T1000 (cell line): ENCODE measurements at regions not wholly inside any gene's neighbourhood (a gene's known extent, or its start where the extent isn't known, plus 50 kb on each side); places are given as distances from the start of the nearest gene placed in this dataset.

Experiments used
- DNase-seq: peaks from one replicate; lab custom pipeline; 2025; ENCODE audit warnings: mixed read lengths; lab: John Stamatoyannopoulos, UW

GRCh38 chr7:36006636-36007229 is 146.3 kb upstream of the EEPD1 start:
- DNase-seq: no peak

- no peak for DNase-seq
Observed at GRCh38 chr7:36010656-36011587, 142.1 kb upstream of the EEPD1 start.

- no peak for DNase-seq
Observed at GRCh38 chr7:36011588-36011965, 141.5 kb upstream of the EEPD1 start.

DNA sequence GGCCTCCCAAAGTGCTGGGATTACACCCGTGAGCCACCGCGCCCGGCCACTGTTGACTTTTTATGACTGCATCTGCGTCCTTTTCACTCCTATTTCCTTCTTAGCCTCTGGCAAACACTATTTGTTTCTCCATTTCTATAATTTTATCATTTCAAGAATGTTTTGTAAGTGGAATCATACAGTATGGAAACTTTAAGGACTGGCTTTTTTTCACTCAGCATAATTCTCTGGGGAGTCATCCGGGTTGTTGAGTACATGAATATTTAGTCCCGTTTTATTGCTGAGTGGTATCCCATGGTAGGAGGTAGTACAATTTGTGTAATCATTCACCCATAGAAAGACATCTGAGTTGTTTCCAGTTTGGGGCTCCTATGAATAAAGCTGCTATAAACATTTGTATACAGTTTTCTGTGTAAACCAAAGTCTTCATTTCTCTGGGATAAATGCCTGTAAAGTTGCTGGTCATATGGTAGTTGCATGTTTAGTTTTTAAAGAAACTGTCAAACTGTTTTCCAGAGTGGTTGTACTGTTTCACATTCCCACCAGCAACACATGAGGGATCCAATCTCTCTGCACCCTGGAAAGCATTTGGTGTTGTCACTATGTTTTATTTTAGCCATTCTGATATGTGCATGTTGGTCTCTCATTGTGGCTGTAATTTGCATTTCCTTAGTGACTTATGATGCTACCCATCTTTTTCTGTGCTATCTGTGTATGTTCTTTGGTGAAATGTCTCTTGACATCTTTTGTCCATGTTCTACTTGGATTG is 139.6 kb upstream of the EEPD1 start:
- no peak for DNase-seq

DNA sequence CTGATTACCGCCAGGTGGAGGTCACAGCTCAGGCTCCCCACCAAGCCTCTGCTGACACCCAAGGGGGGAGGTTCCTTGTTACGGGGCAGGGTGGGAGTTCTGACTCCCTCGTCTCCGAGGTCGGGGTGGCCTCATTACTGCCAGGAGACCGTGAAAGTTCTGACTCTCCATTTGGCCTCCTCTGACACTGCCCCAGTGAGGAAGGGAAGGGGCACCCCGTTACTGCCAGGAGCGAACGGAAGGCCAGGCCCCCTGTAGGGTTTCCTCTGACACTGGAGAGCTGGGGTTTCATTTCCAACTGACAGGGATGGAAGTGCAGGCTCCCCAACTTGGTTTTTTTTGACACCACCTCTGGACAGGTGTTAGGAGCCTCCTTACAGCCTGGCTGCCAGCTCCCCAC is 138.1 kb upstream of the EEPD1 start:
- DNase-seq: no peak

DNA sequence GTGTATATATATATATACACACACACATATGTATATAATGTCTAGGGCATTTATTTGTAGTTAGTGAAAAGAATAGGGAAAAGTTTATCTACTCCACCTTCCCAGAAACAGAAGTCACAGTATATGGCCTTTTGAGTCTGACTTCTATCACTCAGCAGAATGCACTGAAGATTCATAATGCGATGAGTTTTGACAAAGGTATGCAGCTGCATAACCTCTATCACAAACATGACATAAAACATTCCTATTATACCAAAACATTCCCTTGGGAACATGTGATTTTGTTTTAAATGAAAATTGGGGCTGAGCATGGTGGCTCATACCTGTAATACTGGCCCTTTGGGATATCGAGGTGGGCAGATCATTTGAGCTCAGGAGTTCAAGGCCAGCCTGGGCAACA is 137.3 kb upstream of the EEPD1 start:
- no peak for DNase-seq

GRCh38 chr7:36016648-36017047 is 136.4 kb upstream of the EEPD1 start:
- no peak for DNase-seq

DNA sequence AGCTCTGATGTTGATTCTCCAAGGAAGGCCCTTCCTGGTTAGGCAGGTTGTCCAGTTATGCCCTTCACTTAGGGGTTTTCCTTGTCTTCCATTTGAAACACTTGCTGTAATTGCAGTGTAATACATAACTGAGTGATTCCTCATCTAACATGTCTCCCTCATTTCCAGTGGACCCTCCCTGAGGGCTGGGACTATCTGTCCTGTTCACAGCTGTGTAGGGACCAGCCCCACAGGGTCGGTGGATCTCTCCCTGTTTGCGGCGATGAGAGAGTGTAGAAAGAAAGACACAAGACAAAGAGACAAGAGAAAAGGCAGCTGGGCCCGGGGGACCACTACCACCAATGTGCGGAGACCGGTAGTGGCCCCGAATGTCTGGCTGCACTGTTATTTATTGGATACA is 135.9 kb upstream of the EEPD1 start:
- DNase-seq: no peak

- DNase-seq: no peak
Observed at GRCh38 chr7:36018816-36019484, 134.1 kb upstream of the EEPD1 start.

DNA sequence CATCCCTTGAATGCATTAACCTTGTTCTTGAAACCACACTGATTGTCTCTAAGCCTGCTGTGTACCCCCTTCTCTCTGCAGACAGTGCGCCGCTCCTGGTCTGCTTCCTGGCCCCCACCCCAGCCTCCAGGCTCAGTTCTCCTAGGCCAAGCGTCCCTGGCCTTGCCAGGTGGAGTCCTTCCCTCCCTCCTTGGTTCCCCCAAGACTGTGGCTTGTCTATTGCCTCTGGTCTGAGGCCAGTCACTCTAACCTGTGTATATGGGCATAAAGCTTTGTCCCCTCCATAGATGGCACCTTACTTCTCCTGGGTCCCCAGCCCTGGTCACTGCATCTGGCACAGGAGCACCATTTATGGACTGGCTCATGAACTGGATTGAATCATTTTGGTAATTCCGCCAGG is 133.5 kb upstream of the EEPD1 start:
- no peak for DNase-seq

GRCh38 chr7:36019980-36020379 is 133.1 kb upstream of the EEPD1 start:
- no peak for DNase-seq

DNA sequence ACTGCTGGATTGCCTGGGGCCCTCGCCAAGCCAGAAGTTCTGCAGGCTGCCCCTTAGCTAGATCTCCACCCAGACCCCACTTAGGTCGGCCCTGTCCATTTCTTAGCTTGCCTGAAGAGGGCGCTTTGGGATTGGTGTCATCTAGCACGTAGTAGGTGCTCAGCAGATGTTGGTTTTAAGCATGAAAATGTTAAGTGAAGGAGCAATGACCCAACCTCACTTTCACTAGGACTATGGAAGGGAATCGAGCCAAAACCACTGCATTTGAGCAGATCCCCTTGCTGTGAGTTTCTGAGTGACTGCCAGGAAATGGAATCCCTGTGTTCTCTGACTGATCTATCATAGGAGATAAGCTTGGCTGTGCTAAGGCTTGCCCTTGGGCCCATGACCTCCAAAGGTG is 131.7 kb upstream of the EEPD1 start:
- DNase-seq: no peak

- no peak for DNase-seq
Observed at GRCh38 chr7:36021917-36022550, 131.0 kb upstream of the EEPD1 start.

GRCh38 chr7:36023033-36023560 is 130.0 kb upstream of the EEPD1 start:
- DNase-seq: no peak

DNA sequence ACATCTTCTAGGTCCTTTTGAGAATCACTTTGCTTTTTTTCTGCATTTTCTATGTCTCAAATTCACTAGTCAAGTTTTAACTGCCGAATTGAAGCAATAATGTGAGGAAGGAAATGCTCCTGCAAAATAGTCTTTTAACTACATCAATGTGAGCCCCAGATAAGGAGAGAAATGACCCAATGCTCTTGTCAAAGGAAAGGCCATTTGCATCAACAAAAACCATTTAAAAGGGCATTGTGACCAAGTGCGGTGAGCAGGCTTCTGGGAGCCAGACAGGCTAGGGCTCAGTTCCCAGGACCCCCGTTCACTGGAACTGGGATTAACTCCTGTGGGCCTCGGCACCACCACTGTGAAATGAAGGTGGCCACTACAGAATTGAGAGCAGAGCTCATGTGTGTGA is 127.9 kb upstream of the EEPD1 start:
- DNase-seq: no peak

DNA sequence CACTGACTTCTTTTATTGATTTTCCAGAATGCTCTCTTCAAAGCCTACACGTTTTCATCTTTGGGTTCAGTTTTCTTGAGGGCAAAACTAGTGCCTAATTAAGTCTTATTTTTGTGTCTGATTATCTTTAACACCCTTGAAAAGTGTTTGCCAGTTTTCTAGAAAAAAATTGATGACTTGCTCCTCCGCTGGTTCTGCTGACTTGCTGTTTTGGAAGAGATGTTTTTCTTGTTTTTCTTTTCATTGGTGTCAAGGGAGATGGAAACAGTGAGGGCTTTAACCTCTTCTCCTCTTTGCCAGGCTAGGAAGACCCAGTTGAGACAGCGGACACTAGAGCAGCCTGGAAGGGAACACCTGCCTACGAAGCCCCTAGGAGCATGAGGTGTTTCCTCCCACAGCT is 123.7 kb upstream of the EEPD1 start:
- no peak for DNase-seq

DNA sequence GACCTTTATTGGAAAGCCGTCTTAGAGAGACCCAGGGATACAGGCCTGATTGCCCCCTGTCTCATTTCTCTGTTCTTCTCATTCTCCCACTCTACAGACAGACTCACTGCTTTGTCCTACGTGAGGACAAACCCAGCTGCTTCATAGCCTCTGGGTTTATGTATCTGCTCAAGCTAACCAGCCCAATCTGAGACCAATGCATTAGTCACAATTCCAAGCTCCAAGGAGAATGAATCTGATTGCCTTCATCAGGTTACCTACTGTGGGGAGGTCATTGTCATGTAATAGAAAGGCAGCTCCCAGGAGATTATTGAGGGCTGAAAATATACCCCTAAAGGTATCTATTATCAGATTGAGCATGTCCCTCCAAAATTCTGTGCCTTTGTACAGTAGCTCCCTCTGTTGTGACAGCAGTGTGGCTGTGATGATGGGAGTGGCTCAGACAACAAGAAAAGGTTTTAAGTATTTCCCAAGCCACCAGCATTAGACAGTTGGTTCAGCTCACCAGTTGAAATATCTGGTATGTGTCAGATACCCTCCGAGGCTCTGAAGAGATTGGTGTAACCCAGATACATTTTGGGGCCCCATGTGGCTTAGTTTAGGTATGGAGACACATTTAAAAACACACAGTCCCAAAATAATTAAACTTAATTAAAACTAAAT is 123.1 kb upstream of the EEPD1 start:
- DNase-seq: no peak

- DNase-seq: peak; percentile 34
Observed at GRCh38 chr7:36032361-36032818, 120.7 kb upstream of the EEPD1 start.

DNA sequence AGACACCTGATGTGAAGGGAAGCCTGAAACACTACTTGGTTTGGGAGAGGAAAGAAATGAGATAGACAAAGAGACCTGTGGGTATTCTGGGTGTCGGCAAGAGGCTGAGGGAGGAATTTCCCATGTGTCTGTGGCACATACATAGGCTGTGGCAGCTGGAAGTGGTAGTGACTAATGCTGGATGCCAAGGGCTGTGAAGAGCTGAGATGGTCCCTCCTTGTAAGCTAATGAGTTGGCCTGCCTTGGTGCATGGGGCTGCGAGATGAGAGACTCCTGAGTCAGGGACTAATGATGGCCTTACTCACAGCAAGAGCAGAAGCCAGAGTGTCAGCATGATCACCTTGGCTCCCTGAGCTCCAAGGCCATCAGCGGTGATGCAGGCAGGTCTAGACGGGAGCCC is 119.0 kb upstream of the EEPD1 start:
- peak; percentile 57 for DNase-seq

- DNase-seq: no peak
Observed at GRCh38 chr7:36035186-36035585, 117.9 kb upstream of the EEPD1 start.

GRCh38 chr7:36036590-36036989 is 116.5 kb upstream of the EEPD1 start:
- DNase-seq: no peak
